Upper lobe of right lung (tissue), 1 donor: ENCODE measurements at regions not wholly inside any gene's neighbourhood (a gene's known extent, or its start where the extent isn't known, plus 50 kb on each side); places are given as distances from the start of the nearest gene placed in this dataset.

Source experiments
- ATAC-seq: fragments of 200-7000 bp; cut with Tn5 transposase; one replicate; pipeline ENCODE4 v1.9.1; 2020; ENCODE audit warnings: mild to moderate bottlenecking, moderate library complexity
- DNase-seq: peaks from one replicate; pipeline ENCODE4 v3.0.0-alpha.2; 2020
- H3K27ac ChIP-seq: fragments of 200-600 bp; one replicate; pipeline ENCODE4 v1.8.0; 2022
- H3K27me3 ChIP-seq: fragments of 200-600 bp; one replicate; pipeline ENCODE4 v1.8.0; 2022; ENCODE audit warnings: mild to moderate bottlenecking
- H3K36me3 ChIP-seq: fragments of 200-600 bp; one replicate; pipeline ENCODE4 v1.8.0; 2022
- H3K4me1 ChIP-seq: fragments of 200-600 bp; one replicate; pipeline ENCODE4 v1.8.0; 2022
- H3K4me3 ChIP-seq: fragments of 200-600 bp; one replicate; pipeline ENCODE4 v1.8.0; 2022; ENCODE audit warnings: mild to moderate bottlenecking
- H3K9me3 ChIP-seq: fragments of 200-600 bp; one replicate; pipeline ENCODE4 v1.8.0; 2022
- CTCF ChIP-seq: fragments of 200-600 bp; IDR thresholded peaks from one replicate; pipeline ENCODE4 v1.8.0; 2022; ENCODE audit warnings: antibody characterized with exemption
- intact Hi-C: fragments of 100-400 bp; cut with DNase I; formaldehyde crosslinking; loops from one replicate; pipeline ENCODE4 v1.11.0; 2022
- donor health status: DM: no; HTN: yes; CAD: no; lungs with severe emphysema.

GRCh38 chr18:39611381-39612100, 2045.9 kb upstream of the CELF4 start:
- DNase-seq (no peak), ATAC-seq (no peak)
- H3K9me3 ChIP-seq = no peaks in the 10 kb centered on the region
- no peaks in the 10 kb centered on the region for H3K4me1 ChIP-seq
- H3K27ac ChIP-seq = no peak overlapping the region
- no peaks in the 10 kb centered on the region for H3K27me3 ChIP-seq
- intact Hi-C loops = no loop called here
- no peaks in the 10 kb centered on the region for H3K36me3 ChIP-seq
- no peak for TF ChIP-seq CTCF
- H3K4me3 ChIP-seq = no peak overlapping the region

DNA sequence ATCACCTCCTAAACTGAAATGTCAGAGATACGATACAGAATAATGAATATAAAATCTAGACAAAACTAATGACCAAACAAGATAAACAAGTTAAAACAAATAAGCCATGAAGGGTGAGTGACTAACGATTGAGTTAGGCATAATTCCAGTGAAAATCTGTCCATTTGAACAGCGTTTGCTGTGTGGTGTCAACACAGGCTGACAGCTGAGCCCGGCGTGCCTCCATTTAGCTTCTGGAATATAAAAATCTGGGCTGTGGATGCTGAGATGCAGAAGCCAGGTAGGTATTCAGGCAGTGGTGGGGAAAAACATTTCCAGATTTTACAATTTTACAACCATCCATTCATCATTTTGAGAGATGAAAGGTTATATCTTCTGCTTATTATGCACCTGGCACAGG, 2041.4 kb upstream of the CELF4 start:
- no peak for ATAC-seq
- H3K27me3 ChIP-seq = no peaks in the 10 kb centered on the region
- H3K4me3 ChIP-seq = no peak overlapping the region
- no peak for TF ChIP-seq CTCF
- DNase-seq = no peak
- intact Hi-C loops = no loop called here
- no peaks in the 10 kb centered on the region for H3K4me1 ChIP-seq
- no peaks in the 10 kb centered on the region for H3K9me3 ChIP-seq
- no peaks in the 10 kb centered on the region for H3K36me3 ChIP-seq
- no peak overlapping the region for H3K27ac ChIP-seq

GRCh38 chr18:39604836-39605235, 2039.2 kb upstream of the CELF4 start:
- Histone ChIP-seq H3K4me1 (no peaks in the 10 kb centered on the region), H3K27ac (no peak overlapping the region), H3K4me3 (no peak overlapping the region), H3K36me3 (no peaks in the 10 kb centered on the region), H3K9me3 (no peaks in the 10 kb centered on the region), H3K27me3 (no peaks in the 10 kb centered on the region)
- ATAC-seq = no peak
- no peak for TF ChIP-seq CTCF
- intact Hi-C loops = no loop called here
- DNase-seq = no peak

- no peak for TF ChIP-seq CTCF
- Histone ChIP-seq H3K27me3 (no peaks in the 10 kb centered on the region), H3K4me1 (no peaks in the 10 kb centered on the region), H3K27ac (no peak overlapping the region), H3K9me3 (no peaks in the 10 kb centered on the region), H3K36me3 (no peaks in the 10 kb centered on the region), H3K4me3 (no peak overlapping the region)
- intact Hi-C loops = no loop called here
- no peak for ATAC-seq
- no peak for DNase-seq
Observed at GRCh38 chr18:39602131-39602530, 2036.5 kb upstream of the CELF4 start.

- intact Hi-C loops = no loop called here
- ATAC-seq (no peak), DNase-seq (no peak)
- no peaks in the 10 kb centered on the region for H3K27me3 ChIP-seq
- no peak overlapping the region for H3K4me3 ChIP-seq
- no peak for TF ChIP-seq CTCF
- H3K27ac ChIP-seq = no peak overlapping the region
- no peaks in the 10 kb centered on the region for H3K9me3 ChIP-seq
- H3K4me1 ChIP-seq = no peaks in the 10 kb centered on the region
- no peaks in the 10 kb centered on the region for H3K36me3 ChIP-seq
Observed at GRCh38 chr18:39600894-39601293, 2035.3 kb upstream of the CELF4 start.

GRCh38 chr18:39599251-39599650, 2033.7 kb upstream of the CELF4 start:
- H3K36me3 ChIP-seq = no peaks in the 10 kb centered on the region

More at GRCh38 chr18:39599251-39599650, 2033.7 kb upstream of the CELF4 start:
- ATAC-seq = no peak
- no peak for DNase-seq
- Histone ChIP-seq H3K9me3 (no peaks in the 10 kb centered on the region), H3K4me3 (no peak overlapping the region), H3K27me3 (no peaks in the 10 kb centered on the region), H3K4me1 (no peaks in the 10 kb centered on the region), H3K27ac (no peak overlapping the region)
- intact Hi-C loops = no loop called here
- TF ChIP-seq CTCF = no peak
